ENCODE measurements at regions not wholly inside any gene's neighbourhood (a gene's known extent, or its start where the extent isn't known, plus 50 kb on each side); places are given as distances from the start of the nearest gene placed in this dataset.

- TF ChIP-seq CTCF (IDR thresholded peaks at IDR 0.05) (no peak), POLR2A (IDR thresholded peaks at IDR 0.05) (no peak)
Observed at GRCh38 chr5:113682497-113683136, 169.1 kb downstream of the YTHDC2 start.
